Keratinocyte (primary cell): ENCODE measurements at regions not wholly inside any gene's neighbourhood (a gene's known extent, or its start where the extent isn't known, plus 50 kb on each side); places are given as distances from the start of the nearest gene placed in this dataset.

Source experiments
- EZH2 ChIP-seq: IDR thresholded peaks from one replicate; pipeline ENCODE4 v1.6.1; 2012; ENCODE audit warnings: inconsistent platforms, mild to moderate bottlenecking, low read length, moderate library complexity
- TF ChIP-seq, protein P1 (sequence below), 3 experiments: IDR thresholded peaks in 1 of 3; conservative IDR thresholded peaks in 1 of 3; optimal IDR thresholded peaks in 1 of 3; 2 replicates in 2 of 3; 3 replicates in 1 of 3; pipeline versions ENCODE3 to v1.5.1; 2011; ENCODE audit warnings: low read length in 3 of 3, mild to moderate bottlenecking in 3 of 3, moderate library complexity in 2 of 3, control low read depth in 1 of 3, inconsistent platforms in 1 of 3; ENCODE audit not compliant: insufficient read depth in 2 of 3; ENCODE audit errors: extremely low read depth in 1 of 3

DNA sequence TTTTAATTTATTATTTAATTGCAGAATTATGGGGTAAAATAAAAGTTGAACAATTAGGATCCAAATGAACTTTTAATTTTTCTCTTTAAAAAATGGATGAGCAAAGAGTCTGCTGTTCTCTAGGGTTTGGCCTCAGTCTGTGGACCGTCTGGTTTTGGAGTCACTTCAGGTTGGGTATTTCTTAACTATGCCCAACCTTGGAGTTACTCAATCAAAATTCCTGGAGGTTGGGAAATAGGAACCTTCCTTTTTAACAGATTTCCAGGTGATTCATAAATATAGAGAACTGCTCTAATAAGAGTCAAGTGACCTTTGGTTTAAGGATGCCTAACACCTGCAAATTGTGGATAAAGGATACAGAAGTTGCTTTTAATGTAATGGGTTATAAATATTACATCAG lies 241.5 kb upstream of the GCFC2 start:
- TF ChIP-seq, protein P1, sequence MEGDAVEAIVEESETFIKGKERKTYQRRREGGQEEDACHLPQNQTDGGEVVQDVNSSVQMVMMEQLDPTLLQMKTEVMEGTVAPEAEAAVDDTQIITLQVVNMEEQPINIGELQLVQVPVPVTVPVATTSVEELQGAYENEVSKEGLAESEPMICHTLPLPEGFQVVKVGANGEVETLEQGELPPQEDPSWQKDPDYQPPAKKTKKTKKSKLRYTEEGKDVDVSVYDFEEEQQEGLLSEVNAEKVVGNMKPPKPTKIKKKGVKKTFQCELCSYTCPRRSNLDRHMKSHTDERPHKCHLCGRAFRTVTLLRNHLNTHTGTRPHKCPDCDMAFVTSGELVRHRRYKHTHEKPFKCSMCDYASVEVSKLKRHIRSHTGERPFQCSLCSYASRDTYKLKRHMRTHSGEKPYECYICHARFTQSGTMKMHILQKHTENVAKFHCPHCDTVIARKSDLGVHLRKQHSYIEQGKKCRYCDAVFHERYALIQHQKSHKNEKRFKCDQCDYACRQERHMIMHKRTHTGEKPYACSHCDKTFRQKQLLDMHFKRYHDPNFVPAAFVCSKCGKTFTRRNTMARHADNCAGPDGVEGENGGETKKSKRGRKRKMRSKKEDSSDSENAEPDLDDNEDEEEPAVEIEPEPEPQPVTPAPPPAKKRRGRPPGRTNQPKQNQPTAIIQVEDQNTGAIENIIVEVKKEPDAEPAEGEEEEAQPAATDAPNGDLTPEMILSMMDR (optimal IDR thresholded peaks at IDR 0.05 in 1 of 3, IDR thresholded peaks at IDR 0.05 in 1 of 3, conservative IDR thresholded peaks at IDR 0.05 in 1 of 3; ENCODE audit: extremely low read depth in 1 of 3, insufficient read depth in 2 of 3, low read length in 3 of 3) = no peak
- TF ChIP-seq EZH2 = no peak
